HL-60/S4 treated with retinoic acid at 250 ng/mL for 4 days and 3 days (cell line): ENCODE measurements at regions not wholly inside any gene's neighbourhood (a gene's known extent, or its start where the extent isn't known, plus 50 kb on each side); places are given as distances from the start of the nearest gene placed in this dataset.

Source experiments
- in situ Hi-C: fragments of 300-500 bp; cut with MboI; formaldehyde crosslinking; loops from 2 replicates; pipeline ENCODE4 v1.7.0; 2022; ENCODE audit warnings: low sequenced_read_pairs

DNA sequence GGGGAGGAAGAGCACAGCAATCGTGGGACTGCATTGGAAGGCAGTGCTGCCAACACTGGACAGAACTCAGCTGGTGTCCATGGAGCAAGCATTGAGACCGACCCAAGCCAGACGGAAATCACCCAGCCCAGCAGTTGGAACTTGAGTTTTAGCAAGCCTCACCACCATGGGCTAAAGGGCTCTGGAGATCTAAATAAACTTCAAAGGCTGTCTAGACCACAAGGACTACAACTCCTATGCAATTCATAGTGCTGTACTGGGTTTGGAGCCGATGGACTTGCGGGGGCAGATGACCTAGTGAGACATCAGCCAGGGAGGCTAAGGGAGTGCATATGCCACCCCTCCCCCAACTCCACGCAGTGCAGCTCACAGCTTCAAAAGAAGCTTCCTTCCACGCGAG is 243.6 kb upstream of the SLC39A10 start:
- in situ Hi-C loops = no loop called here

DNA sequence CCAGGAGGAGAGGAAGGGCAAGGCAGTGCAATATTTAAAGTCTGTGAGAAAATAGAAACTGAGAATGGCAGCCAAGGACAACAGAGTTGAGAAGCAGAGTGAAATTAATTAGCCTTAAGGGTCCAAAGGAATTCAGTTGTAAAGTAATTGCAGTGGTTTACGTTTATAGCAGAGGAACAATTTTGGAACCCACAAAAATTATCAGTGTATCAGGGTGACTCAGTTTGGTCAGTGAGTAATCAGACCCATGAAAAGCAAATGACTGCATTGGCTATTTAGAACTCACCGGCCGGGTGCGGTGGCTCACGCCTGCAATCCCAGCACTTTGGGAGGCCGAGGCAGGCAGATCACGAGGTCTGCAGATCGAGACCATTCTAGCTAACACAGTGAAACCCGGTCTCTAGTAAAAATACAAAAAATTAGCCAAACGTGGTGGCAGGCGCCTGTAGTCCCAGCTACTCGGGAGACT is 245.8 kb upstream of the SLC39A10 start:
- in situ Hi-C loops = no loop called here

DNA sequence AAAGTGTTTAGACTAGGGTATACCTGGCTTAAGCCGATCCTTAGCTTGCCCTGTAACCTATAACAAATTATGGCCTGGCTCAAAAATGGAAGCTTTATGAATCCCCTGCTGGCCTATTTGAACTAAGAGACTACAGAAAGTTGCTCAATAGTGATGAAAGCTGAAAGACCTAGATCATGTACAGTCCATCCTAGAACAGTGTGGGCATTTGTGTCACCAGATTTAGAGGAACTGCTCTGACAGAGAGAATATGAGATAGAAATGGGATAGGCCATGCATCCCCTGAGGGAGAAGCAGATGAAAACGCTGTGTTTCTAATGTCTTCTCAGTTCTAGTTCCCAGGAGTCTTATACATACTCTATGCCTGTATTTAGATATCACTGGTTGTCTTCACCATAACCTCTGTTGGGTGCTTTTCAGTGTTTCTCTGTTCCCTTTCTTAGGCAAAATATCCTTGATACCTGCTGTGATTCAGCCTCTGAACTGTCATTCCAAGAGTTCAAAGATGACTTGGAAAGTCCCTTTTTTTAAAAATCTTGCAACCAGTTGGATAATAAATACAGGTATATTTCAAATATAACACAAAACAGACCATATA is 246.9 kb upstream of the SLC39A10 start:
- in situ Hi-C loops = no loop called here

DNA sequence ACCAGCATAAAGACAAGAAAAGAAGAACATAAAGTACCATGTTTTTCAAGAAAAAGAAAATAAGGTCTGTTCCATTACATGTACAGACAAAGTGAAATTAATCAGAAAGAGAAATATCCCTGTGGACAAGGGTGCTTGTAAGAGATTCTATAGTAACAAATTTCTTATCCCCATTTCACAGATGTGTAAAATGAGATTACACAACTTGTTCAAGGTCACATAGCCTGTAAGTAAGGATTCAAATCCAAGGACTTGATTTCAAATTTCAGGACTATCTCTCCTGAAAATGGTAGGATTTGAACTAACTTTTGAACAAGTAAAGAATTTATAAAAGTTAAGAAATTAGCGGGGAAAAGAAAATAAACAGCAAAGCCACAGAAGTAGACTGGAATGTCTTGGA is 248.2 kb upstream of the SLC39A10 start:
- in situ Hi-C loops = no loop called here

DNA sequence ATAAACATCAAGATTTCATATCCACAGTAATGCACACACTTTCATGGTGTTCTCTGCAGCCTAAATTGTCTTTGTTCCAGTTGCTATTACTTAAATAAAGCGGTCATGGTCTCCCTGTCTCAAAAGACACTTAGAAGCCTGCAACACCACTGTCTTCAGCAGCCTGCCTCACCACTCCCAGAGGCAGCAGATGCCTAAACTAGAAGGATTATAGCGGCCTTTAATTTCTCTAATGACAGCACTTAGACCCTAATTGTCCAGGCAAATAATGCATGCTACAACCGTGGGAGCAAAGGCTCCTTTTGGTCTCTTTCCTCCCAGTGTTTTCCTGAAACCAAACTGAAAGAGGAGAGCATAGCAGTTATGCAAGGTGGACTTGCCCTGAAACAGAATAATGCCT is 248.8 kb upstream of the SLC39A10 start:
- in situ Hi-C loops = no loop called here

DNA sequence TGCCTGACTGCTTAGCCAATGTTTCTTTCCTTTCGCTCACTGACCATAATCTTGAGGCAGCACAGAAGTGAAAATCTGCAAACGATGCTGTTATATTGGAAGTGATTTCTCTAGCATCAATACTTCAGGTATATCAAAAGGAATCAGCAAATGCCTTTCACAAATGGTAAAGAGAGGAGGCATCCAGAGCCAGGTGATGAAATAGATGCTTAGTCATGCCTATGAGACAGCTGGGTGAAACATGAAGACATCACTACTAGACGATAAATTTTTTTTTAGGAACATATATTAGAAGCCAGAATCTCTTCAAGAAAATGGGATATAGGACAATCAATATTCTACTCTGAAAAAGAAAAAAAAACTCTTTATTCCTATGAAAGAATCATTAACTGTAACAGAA is 249.2 kb upstream of the SLC39A10 start:
- in situ Hi-C loops = no loop called here

DNA sequence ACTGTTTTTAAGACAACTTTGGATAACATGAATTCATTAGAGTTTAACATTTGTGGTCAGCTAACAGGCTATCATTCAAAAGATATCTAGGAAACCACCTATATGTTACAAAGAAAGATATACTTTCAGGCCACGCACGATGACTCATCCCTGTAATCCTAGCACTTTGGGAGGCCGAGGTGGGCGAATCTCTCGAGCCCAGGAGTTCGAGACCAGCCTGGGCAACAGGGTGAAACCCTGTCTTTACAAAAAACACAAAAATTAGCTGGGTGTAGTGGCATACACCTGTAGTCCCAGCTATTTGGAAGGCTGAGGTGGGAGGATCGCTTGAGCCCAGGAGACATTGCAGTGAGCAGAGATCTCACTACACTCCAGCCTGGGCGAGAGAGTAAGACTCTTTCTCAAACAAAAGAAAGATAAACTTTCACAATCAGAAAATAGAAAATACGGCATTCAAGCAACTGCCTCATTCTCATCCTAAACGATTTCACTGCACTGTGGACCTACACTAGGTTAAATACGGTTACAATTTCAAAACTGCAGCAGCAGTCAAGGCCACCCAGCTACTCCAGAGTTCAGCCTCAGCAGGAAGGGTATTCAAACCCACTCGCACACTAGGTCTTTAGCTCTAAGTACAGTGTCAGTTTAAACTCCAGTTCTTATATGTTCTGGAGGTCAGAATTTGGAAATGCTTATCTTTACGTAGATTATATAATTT is 250.0 kb upstream of the SLC39A10 start:
- in situ Hi-C loops = no loop called here

DNA sequence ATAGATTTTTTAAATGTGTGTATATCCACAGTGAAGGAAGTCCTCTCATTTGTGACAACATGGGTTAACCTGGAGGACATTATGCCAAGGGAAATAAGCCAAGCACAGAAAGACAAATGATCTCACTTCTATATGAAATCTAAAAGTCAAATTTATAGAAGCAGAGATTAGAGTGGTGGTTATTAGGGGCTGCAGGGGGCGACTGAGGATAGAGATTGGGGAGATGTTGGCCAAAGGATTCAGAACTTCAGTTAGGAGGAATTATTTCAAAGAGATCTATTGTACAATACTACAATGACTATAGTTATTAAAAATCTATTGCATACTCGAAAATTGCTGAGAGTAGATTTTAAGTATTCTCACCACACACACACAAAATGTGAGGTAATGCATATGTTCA is 252.4 kb upstream of the SLC39A10 start:
- in situ Hi-C loops = no loop called here

DNA sequence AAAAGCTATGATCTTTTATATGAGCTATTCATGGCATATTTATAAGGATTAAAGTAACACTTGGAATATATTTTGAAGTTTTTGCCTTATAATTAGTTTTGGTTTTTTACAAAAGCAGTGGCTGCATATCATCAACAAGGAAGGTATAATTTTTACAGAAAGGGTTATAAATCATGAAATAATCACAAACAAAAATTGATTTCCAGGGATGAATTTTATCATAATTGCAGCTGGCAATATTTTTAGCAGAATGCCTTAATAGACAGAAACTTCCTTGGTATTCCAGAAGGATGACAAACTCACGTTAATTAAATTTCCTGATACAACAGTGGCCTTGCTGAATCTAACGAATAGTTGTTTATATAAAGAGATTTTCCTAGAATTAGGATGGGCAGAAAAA is 260.5 kb upstream of the SLC39A10 start:
- in situ Hi-C loops = no loop called here

DNA sequence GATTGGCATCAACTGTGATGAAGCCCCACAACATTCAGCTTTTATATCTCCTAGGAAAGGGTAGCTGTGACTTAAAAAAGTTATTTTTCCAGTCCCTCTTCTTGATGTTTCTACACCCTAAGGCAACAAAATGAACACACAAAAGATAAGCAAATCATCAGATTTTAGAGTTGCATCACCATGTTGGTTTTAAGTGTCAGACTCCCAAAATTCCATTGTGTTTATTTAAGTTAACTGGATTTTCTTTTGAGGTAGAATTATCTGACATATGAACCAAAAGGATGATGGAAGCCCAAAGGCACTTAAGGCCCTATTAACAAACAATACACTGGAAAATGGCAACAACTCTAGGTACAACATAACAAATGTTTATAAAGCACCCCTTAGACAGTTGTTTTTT is 261.7 kb upstream of the SLC39A10 start:
- in situ Hi-C loops = no loop called here

DNA sequence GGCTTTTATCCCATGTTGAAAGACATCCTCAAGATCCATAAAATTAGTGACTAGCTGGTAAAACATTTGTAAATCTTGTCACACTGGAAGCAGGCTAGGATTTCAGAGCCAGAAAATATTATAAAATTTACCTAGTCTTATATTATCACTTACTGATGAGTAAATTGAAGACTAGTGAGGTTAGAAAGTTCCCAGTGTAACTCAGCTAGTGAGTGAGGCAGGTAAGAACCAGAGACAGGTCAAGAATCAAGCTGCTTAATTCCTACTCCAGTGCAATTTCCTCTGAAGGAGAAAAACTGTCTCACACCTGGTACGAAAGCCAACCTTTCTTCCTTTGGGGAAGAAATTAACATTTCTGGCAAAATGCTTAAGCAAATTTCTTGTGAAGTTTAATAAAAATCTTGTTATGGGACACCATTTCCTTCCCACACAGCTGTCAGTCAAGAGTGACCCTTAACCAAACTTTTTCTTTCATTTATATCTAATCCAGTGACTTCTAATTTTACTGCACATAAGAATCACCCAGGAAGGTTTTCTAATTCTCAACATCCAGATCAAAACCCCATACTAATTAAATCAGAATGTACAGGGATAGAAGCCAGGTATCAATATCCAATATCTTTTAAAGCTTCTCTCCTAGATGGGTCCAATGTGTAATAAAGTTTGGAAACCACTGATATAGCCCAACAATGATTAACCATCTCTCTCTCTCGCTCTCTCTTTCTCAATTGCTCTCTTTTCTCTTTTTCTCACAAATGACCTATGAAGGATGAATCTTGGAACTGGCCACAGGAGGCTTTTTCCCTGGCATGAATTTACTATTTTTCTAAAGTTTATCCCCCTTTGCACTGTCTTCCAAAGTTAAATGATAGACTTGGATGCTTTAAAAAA is 264.3 kb upstream of the SLC39A10 start:
- in situ Hi-C loops = no loop called here

DNA sequence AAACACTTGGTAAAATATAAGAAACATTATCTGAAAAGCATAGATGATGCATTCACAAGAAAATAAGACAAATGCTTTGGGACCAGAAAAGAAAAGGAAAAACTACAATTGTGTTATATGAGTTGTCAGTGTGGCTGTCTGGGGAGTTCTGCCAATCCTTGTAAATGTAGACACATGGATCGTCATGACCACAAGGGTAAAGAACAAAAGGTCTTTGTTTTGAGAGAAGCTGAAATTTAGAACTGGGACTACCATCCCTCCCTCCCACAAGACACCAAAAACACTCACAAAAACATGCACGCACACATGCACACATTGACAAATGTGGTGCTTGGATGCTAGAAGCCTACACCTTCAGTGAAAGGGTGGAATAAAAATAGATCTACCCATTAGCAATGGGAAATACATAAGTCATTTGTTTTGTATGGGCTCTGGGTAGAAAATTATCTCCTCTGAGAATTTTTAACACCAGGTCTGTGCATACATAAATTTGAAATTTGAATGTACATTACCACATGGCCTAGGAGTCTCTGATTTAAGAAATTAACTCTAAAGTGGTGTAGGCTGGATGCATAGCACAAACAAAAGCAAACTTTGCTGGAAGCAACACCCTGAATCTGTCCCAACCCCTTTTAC is 266.2 kb upstream of the SLC39A10 start:
- in situ Hi-C loops = no loop called here

DNA sequence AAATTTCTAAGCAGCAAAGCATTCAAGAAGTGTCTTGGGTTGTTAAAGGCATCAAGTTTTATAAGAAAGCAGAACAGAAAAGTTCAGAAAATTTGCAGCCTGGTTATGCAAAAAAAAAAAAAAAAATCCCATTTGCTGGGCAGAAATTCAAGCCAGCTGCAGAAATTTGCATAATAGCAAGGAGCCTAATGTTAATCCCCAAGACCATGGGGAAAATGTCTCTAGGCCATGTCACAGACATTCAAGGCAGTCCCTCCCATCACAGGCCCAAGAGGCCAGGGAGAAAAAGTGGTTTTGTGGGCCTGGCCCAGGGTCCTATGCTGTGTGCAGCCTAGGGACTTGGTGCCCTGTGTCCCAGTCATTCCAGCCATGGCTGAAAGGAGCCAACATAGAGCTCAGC is 269.0 kb upstream of the SLC39A10 start:
- in situ Hi-C loops = no loop called here

DNA sequence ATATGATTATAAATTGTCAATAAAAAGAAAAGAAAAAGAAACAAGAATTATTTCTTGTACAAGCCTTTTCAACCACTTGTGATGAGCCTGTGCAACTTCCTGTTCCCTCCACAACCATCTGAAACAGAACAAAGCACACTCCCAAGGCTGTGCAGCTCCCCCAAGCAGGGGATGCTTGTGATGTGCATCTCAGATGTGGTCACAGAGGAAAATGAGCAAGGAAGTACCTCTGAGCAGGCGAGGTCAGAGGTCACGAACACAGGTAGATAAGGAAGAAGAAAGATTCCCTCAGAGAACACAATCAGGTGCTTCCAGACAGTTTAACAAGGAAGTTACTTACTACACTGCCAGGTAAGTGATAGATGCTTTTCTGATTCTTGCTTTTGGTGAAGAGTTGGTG is 274.8 kb upstream of the SLC39A10 start:
- in situ Hi-C loops = no loop called here

DNA sequence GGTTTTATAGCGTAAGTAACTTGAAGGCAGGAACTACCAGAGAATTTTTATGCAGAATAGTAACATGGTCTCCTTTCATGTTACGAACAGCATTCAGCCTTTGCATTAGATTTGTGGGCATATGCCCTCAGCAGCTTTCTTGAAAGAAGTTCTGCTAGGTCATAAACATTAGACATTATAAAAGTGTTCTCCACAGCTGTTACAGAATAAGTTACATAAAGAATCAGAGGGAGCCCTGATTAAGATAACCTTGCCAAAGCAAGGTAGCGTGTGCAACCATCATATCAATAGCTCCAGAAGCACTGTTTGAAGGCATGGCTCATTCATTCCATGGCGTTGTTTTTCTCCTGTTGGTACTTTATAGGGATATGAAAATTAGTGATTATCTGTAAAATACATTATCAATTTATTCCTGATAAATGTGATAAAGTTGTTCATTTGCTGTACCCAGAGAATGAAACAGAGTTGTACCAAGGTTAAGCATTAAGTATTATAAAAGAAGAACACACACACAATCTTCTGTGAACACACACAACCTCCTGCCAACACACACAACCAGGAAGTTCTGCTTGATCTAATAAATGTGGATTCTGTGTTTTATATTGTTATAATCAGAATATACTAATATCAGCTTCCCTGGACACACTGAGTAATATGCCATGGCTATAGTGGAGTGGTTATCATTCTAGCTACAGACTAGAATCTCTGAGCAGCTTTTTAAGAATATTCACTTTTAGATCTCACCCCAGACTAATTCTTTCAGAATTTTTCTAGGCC is 286.7 kb upstream of the SLC39A10 start:
- in situ Hi-C loops = no loop called here

DNA sequence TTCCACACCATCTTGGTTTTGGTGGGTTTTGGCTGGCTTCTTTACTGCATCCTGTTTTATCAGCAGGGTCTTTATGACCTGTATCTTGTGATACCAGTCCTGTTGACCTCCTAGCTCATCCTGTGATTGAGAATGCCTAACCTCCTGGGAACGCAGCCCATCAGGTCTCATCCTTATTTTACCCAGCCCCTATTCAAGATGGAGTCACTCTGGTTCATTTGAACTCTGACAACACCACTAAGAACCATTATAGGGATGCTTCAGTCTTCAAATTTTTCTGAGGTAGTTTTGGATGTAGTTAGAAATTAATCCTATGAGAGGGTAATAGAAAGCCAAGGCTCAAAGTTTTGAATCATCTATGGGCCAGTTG is 287.8 kb upstream of the SLC39A10 start:
- in situ Hi-C loops = no loop called here

DNA sequence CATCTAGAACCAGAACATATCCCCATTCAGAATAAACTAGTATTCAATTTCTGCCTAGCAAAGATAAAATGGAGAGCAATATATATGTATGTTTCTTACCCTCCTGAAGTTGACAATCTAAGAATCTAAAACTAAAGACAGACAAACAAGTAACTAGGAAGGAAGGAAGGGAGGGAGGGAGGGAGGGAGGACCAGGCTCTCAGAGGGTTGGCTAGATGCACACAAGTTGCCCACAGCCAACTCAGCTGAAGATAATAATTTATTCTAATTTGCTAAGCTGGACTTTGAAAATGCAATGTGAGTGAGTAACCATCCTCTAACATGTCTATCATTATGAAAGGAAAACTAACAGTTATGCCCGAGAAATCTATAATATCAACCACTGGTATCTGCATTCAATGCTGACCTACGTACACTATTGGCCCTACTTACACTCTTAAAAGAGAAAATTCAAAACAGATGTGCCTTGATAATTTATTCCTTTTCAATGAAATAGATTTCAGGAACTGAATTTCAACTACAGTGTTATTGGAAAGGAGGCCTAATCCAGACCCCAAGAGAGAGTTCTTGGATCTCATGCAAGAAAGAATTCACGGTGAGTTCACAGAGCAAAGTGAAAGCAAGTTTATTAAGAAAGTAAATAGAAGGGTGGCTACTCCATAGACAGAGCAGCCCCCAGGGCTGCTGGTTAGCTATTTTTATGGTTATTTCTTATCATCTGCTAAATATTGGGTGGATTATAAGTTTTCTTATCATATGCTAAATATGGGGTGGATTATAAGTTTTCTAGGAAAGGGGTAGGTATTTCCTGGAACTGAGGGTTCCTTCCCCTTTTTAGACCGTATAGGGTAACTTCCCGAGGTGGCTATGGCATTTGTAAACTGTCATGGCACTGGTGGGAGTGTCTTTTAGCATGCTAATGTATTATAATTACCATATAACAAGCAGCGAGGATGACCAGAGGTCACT is 288.5 kb upstream of the SLC39A10 start:
- in situ Hi-C loops = no loop called here

DNA sequence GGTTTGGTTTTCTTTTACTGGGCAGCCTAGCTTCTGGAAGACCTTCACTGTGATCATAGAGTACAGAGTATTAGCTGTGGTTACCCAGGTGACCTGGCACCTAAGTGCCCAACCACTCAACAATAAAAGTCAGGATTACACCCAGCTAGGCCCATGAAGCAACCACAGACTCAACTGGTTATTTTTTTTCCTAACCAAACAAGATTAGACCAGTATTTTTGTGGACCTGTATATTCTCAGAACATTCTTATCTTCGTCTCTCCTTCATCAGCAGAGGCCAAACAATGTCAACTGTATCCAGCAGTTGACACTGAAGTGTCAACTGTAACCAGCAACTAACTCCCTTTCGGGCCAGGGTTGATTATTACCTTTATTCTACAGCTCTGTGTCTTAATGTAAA is 289.2 kb upstream of the SLC39A10 start:
- in situ Hi-C loops = no loop called here
